RCC 7860 (cell line): ENCODE measurements at regions not wholly inside any gene's neighbourhood (a gene's known extent, or its start where the extent isn't known, plus 50 kb on each side); places are given as distances from the start of the nearest gene placed in this dataset.
A peak's percentile ranks its signal among the peaks of the same experiment; 100 is the strongest.

Experiments used
- DNase-seq: peaks from one replicate; pipeline ENCODE4 v3.0.0-alpha.2; 2015; ENCODE audit warnings: low spot score
- FAIRE-seq: peaks from 2 replicates; lab custom pipeline; 2012; peaks lifted over from hg19 to GRCh38; lab: Jason Lieb, UNC

GRCh38 chr12:91355150-91356006 lies 172.8 kb upstream of the DCN start:
- no peak for FAIRE-seq
- peak; percentile 26 for DNase-seq

GRCh38 chr12:91353266-91353665 lies 170.6 kb upstream of the DCN start:
- FAIRE-seq: no peak
- no peak for DNase-seq

- no peak for FAIRE-seq
These were observed 166.9 kb upstream of the DCN start for GRCh38 chr12:91349476-91349875.

GRCh38 chr12:91347481-91348214 lies 165.0 kb upstream of the DCN start:
- DNase-seq: no peak
- FAIRE-seq: no peak

More at GRCh38 chr12:91349476-91349875, 166.9 kb upstream of the DCN start:
- DNase-seq: no peak

GRCh38 chr12:91346827-91347226 lies 164.2 kb upstream of the DCN start:
- DNase-seq (no peak), FAIRE-seq (no peak)

- FAIRE-seq: no peak
- DNase-seq: no peak
These were observed 161.8 kb upstream of the DCN start for GRCh38 chr12:91344408-91344807.

- FAIRE-seq (no peak), DNase-seq (no peak)
These were observed 160.4 kb upstream of the DCN start for GRCh38 chr12:91343010-91343409.

- FAIRE-seq (no peak), DNase-seq (no peak)
These were observed 156.5 kb upstream of the DCN start for GRCh38 chr12:91339106-91339505.

- DNase-seq: no peak
- no peak for FAIRE-seq
These were observed 153.1 kb upstream of the DCN start for GRCh38 chr12:91335699-91336098.

GRCh38 chr12:91333966-91334365 lies 151.3 kb upstream of the DCN start:
- DNase-seq (no peak), FAIRE-seq (no peak)

GRCh38 chr12:91332302-91332701 lies 149.7 kb upstream of the DCN start:
- DNase-seq: no peak
- FAIRE-seq: no peak

- DNase-seq: no peak
- FAIRE-seq: no peak
These were observed 148.8 kb upstream of the DCN start for GRCh38 chr12:91331371-91331770.

GRCh38 chr12:91328451-91328850 lies 145.8 kb upstream of the DCN start:
- no peak for DNase-seq
- FAIRE-seq: no peak

GRCh38 chr12:91327889-91328288 lies 145.3 kb upstream of the DCN start:
- no peak for DNase-seq
- no peak for FAIRE-seq

- DNase-seq (no peak), FAIRE-seq (no peak)
These were observed 144.5 kb upstream of the DCN start for GRCh38 chr12:91327131-91327530.

- DNase-seq (peak; percentile 13), FAIRE-seq (peak; percentile 76)
These were observed 143.7 kb upstream of the DCN start for GRCh38 chr12:91326058-91327027.

GRCh38 chr12:91320999-91321398 lies 138.4 kb upstream of the DCN start:
- DNase-seq (no peak), FAIRE-seq (no peak)

GRCh38 chr12:91319071-91319760 lies 136.6 kb upstream of the DCN start:
- no peak for FAIRE-seq
- DNase-seq: no peak

- DNase-seq (no peak), FAIRE-seq (no peak)
These were observed 134.7 kb upstream of the DCN start for GRCh38 chr12:91317306-91317705.

GRCh38 chr12:91316907-91317269 lies 134.3 kb upstream of the DCN start:
- no peak for FAIRE-seq

More at GRCh38 chr12:91316907-91317269, 134.3 kb upstream of the DCN start:
- no peak for DNase-seq
